Pancreas (tissue), 10 donors: ENCODE measurements at regions not wholly inside any gene's neighbourhood (a gene's known extent, or its start where the extent isn't known, plus 50 kb on each side); places are given as distances from the start of the nearest gene placed in this dataset.

Experiments
- ATAC-seq, 4 donors: fragments of 200-7000 bp; cut with Tn5 transposase; one replicate each; pipeline versions ENCODE4 v1.8.0 to v1.9.1; 2020; ENCODE audit warnings: mild to moderate bottlenecking in 4 of 4, moderate library complexity in 4 of 4
- DNase-seq, 6 donors: peaks; one replicate each; pipeline ENCODE4 v3.0.0-alpha.2; 2020
- FAIRE-seq: peaks from 2 replicates; lab custom pipeline; 2012; peaks lifted over from hg19 to GRCh38; lab: Jason Lieb, UNC
- H3K27ac ChIP-seq, 4 donors: fragments of 200-600 bp; sonication (generic); 1 replicate in 3 of 4; 2 replicates in 1 of 4; pipeline versions ENCODE4 v1.5.0 to v1.8.0; 2020
- H3K27me3 ChIP-seq, 4 donors: fragments of 200-600 bp; one replicate each; pipeline ENCODE4 v1.8.0; 2021
- H3K36me3 ChIP-seq, 3 donors: fragments of 200-600 bp; sonication (generic) in 1 of 3; one replicate each; pipeline versions ENCODE4 v1.5.0 to v1.8.0; 2020 to 2021
- H3K4me1 ChIP-seq, 3 donors: fragments of 200-600 bp; one replicate each; pipeline ENCODE4 v1.8.0; 2021
- H3K4me3 ChIP-seq, 4 donors: fragments of 200-600 bp; sonication (generic) in 2 of 4; one replicate each; pipeline versions ENCODE4 v1.5.0 to v1.8.0; 2020 to 2021
- H3K9me3 ChIP-seq, 4 donors: fragments of 200-600 bp; one replicate each; pipeline ENCODE4 v1.8.0; 2021
- WGBS, 2 donors: extraction: QIAGEN DNeasy Blood & Tissue Kit; methylation state at CpG; one replicate each; pipeline ENCODE4 v1.1.7; 2013; 5-methylcytosine and 5-hydroxymethylcytosine counted together
- intact Hi-C, 3 donors: fragments of 100-400 bp; cut with DNase I; formaldehyde crosslinking; loops; one replicate each; pipeline versions ENCODE4 v1.11.1 to v1.14.2; 2022
- TF ChIP-seq, protein P1 (sequence below), 4 donors: fragments of 200-600 bp; sonication (generic) in 3 of 4; IDR thresholded peaks; one replicate each; pipeline versions ENCODE4 v1.5.0 to v1.8.0; 2021; ENCODE audit warnings: antibody characterized with exemption in 4 of 4
- donor health status: healthy with polysubstance abuse.
- donor health status: DM: no; HTN: no; CAD: no; lungs with moderate emphysema.
- donor health status: DM: no; HTN: no; CAD: no.
- donor health status: control.
- donor health status: control.
- donor health status: Bipolar disorder and iron deficiency.
- donor health status: DM: yes; HTN: yes; CAD: no.
- donor health status: DM: no; HTN: no; CAD: no.
- donor health status: DM: no; HTN: no; CAD: no.
- donor health status: DM: yes; HTN: yes; CAD: no.

- peak in 1 of 6 donors; percentile 44 for DNase-seq
- no peak for ATAC-seq
- Histone ChIP-seq H3K27me3 (no peaks in the 10 kb centered on the region), H3K9me3 (no peaks in the 10 kb centered on the region), H3K27ac (no peak overlapping the region), H3K4me1 (no peaks in the 10 kb centered on the region), H3K36me3 (no peaks in the 10 kb centered on the region), H3K4me3 (no peak overlapping the region)
- TF ChIP-seq, protein P1, sequence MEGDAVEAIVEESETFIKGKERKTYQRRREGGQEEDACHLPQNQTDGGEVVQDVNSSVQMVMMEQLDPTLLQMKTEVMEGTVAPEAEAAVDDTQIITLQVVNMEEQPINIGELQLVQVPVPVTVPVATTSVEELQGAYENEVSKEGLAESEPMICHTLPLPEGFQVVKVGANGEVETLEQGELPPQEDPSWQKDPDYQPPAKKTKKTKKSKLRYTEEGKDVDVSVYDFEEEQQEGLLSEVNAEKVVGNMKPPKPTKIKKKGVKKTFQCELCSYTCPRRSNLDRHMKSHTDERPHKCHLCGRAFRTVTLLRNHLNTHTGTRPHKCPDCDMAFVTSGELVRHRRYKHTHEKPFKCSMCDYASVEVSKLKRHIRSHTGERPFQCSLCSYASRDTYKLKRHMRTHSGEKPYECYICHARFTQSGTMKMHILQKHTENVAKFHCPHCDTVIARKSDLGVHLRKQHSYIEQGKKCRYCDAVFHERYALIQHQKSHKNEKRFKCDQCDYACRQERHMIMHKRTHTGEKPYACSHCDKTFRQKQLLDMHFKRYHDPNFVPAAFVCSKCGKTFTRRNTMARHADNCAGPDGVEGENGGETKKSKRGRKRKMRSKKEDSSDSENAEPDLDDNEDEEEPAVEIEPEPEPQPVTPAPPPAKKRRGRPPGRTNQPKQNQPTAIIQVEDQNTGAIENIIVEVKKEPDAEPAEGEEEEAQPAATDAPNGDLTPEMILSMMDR (IDR thresholded peaks at IDR 0.05) = no peak
- FAIRE-seq = no peak
- WGBS, 2 donors = 88 to 90% methylated on average over 11 of the region's 11 CpGs
- intact Hi-C loops = no loop called here
These were observed 60.9 kb upstream of the NECTIN1 start for GRCh38 chr11:119789766-119790407.

DNA sequence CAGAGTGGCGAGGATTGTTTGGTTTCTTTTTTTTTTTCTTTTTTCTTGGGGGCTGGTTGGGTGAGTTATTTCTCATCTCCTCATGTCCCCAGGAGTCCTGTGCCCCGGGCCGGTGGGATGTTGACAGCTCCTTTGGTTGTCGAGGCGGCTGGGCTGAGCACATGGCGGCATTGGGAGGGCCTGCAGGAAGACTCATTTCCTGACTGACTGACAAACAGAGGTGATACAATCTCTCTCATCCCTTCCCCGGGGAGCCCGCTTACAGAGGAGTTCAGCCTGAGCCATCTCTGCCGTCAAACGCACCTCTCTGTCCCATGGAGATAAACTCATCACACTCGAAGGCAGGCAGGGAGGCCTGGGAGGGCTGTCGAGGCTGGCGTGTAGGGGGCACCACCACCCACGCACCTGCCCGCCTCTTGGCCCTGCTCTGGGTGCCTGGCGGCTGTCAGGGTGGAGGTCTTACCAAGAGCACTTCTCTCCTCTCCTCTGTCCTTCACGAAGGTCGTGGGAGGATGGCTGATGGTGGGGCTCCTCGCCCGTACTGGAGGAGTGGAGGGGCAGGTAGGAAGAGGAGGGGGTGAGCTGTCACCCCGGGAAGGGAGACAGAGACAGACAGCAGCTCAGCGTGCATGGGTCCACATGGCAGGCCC, 60.0 kb upstream of the NECTIN1 start:
- H3K4me1 ChIP-seq = no peaks in the 10 kb centered on the region
- no peak for ATAC-seq
- WGBS, 2 donors = 77% methylated on average over 21 to 22 of the region's 22 CpGs

GRCh38 chr11:119788096-119788883, 59.3 kb upstream of the NECTIN1 start:
- ATAC-seq (no peak), FAIRE-seq (no peak), DNase-seq (peak in 1 of 6 donors; percentile 44)
- TF ChIP-seq, protein P1 (IDR thresholded peaks at IDR 0.05) = no peak
- intact Hi-C loops = no loop called here
- Histone ChIP-seq H3K4me1 (no peaks in the 10 kb centered on the region), H3K9me3 (no peaks in the 10 kb centered on the region), H3K27me3 (no peaks in the 10 kb centered on the region), H3K36me3 (no peaks in the 10 kb centered on the region), H3K27ac (no peak overlapping the region), H3K4me3 (no peak overlapping the region)
- 80 to 84% methylated on average over 12 of the region's 12 CpGs for whole genome bisulfite sequencing, 2 donors

More for the DNA sequence above, 60.0 kb upstream of the NECTIN1 start:
- H3K4me3 ChIP-seq = no peak overlapping the region
- no peaks in the 10 kb centered on the region for H3K9me3 ChIP-seq
- H3K27me3 ChIP-seq = no peaks in the 10 kb centered on the region
- TF ChIP-seq, protein P1 (IDR thresholded peaks at IDR 0.05) = no peak
- intact Hi-C loops = no loop called here
- FAIRE-seq = no peak
- no peaks in the 10 kb centered on the region for H3K36me3 ChIP-seq
- peak in 1 of 6 donors; percentile 47 for DNase-seq
- no peak overlapping the region for H3K27ac ChIP-seq

DNA sequence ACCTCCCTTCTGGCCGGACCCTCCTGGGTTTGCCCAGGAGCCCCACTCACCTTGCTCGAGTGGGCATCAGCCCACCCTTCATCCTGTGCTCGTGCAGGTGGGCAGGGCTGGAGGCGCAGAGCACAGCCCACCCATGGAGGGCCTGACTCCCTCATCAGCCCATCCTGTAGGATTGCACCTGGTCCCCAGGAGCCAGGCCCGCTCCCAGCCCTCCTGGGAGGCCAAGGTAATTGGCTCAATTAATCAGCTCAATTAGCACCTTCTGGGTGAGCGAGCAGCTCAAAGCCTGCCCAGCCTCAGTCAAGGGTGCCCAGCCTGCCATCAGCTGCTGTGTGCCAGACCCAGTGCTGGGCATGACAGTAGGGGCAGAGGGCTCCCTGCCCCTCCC, 58.1 kb upstream of the NECTIN1 start:
- WGBS, 2 donors = 77 to 86% methylated on average over 6 of the region's 6 CpGs

More for the DNA sequence above, 58.1 kb upstream of the NECTIN1 start:
- FAIRE-seq (no peak), DNase-seq (peak in 2 of 6 donors; percentile 39 to 41), ATAC-seq (no peak)
- no peak overlapping the region for H3K27ac ChIP-seq
- no peaks in the 10 kb centered on the region for H3K9me3 ChIP-seq
- TF ChIP-seq, protein P1 (IDR thresholded peaks at IDR 0.05) = no peak
- H3K4me3 ChIP-seq = no peak overlapping the region
- H3K27me3 ChIP-seq = no peaks in the 10 kb centered on the region
- H3K36me3 ChIP-seq = no peaks in the 10 kb centered on the region
- no peaks in the 10 kb centered on the region for H3K4me1 ChIP-seq
- intact Hi-C loops = no loop called here
